ENCODE measurements at regions not wholly inside any gene's neighbourhood (a gene's known extent, or its start where the extent isn't known, plus 50 kb on each side); places are given as distances from the start of the nearest gene placed in this dataset.
"Not testable (repeated sequence)": the region's sequence is repeated elsewhere in the genome, so short reads cannot be mapped to it uniquely, and the experiment has no call there.

DNA sequence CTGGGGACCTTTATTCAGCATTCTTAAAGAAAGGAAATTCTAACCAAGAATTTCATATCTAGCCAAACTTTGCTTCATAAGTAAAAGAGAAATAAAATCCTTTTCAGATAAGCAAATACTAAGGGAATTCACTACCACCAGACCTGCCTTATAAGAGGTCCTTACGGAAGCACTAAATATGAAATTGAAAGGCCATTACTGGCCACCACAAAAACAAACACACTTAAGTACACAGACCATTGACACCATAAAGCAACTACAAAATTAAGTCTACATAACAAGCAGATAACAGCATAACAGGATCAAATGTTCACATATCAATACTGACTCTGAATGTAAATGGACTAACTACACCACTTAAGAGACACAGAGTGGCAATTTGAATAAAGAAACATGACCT, 361.4 kb upstream of the POU5F2 start:
- no peaks in the 10 kb centered on the region for H3K27me3 ChIP-seq (ENCODE audit: low read depth)
- intact Hi-C loops (cut with DNase I) = no loop called here
- TF ChIP-seq, protein P1, sequence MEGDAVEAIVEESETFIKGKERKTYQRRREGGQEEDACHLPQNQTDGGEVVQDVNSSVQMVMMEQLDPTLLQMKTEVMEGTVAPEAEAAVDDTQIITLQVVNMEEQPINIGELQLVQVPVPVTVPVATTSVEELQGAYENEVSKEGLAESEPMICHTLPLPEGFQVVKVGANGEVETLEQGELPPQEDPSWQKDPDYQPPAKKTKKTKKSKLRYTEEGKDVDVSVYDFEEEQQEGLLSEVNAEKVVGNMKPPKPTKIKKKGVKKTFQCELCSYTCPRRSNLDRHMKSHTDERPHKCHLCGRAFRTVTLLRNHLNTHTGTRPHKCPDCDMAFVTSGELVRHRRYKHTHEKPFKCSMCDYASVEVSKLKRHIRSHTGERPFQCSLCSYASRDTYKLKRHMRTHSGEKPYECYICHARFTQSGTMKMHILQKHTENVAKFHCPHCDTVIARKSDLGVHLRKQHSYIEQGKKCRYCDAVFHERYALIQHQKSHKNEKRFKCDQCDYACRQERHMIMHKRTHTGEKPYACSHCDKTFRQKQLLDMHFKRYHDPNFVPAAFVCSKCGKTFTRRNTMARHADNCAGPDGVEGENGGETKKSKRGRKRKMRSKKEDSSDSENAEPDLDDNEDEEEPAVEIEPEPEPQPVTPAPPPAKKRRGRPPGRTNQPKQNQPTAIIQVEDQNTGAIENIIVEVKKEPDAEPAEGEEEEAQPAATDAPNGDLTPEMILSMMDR (IDR thresholded peaks at IDR 0.05) = no peak
- H3K36me3 ChIP-seq = no peaks in the 10 kb centered on the region
- ATAC-seq (peak in 1 of 2 donors; percentile 50), DNase-seq (no peak)
- no peak overlapping the region for H3K4me3 ChIP-seq
- H3K9me3 ChIP-seq = peaks cover 19% of the 10 kb centered on the region
- H3K4me1 ChIP-seq = peaks cover 6% of the 10 kb centered on the region
- H3K27ac ChIP-seq = no peak overlapping the region

DNA sequence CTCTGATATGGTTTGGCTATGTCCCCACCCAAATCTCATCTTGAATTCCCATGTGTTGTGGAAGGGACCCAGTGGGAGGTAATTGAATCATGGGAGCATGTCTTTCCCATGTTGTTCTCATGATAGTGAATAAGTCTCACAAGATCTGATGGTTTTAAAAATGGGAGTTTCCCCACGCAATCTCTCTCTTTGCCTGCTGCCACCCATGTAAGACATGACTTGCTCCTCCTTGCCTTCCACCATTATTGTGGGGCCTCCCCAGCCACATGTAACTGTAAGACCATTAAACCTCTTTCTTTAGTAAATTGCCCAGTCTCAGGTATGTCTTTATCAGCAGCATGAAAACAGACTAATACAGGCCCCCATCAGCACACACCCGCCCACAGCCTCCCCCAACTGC, 356.0 kb upstream of the POU5F2 start:
- DNase-seq; intact Hi-C loops (cut with DNase I); ATAC-seq; H3K36me3 ChIP-seq; H3K27me3 ChIP-seq (ENCODE audit: low read depth); H3K27ac ChIP-seq; H3K4me1 ChIP-seq; H3K9me3 ChIP-seq; H3K4me3 ChIP-seq: not testable (repeated sequence)

DNA sequence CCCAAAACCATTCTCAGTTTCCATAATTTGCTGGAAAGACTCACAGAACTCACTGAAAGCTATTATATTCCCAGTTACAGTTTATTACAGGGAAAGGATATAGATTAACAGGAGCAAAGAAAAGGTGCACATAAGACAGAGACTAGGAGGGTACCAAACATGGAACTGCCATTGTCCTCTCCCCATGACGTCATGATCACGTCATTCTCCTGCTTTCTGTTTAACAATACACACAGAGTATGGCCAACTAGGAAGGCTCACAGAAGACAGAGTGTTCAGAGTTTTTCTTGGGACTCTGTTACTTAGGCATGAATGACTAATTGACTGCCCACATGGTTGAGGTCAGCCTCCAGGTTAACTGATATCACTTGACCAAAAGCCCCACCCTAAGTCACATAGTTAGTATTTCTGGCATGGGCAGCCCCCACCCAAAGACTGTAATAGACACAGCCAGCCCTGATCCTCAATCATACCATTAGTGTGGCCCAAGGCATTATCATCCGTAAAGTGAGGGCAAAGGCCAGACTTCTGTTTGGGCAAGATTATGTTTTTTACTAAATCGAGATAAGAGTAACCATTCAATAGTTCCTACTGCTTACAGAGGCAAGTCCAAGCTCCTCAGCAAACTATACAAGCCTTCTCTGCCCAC, 353.5 kb upstream of the POU5F2 start:
- intact Hi-C loops (cut with DNase I) = no loop called here
- no peaks in the 10 kb centered on the region for H3K36me3 ChIP-seq

DNA sequence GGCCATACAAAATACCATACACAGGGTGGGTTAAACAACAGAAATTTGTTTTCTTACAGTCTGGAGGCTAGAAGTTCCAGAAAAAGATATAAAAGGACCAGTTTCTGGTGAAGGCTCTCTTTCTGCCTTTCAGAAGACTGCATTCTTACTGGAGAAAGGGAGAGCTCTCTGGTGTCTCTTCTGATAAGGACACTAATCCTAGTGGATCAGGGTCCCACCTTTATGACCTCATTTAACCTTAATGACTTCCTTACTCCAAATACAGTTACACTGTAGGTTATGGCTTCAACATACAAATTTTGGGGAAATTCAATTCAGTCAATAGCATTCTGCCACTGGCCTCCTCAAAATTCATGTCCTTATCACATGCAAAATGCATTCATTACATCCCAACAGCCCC, 351.9 kb upstream of the POU5F2 start:
- H3K27me3 ChIP-seq (ENCODE audit: low read depth) = no peaks in the 10 kb centered on the region
- no peaks in the 10 kb centered on the region for H3K4me1 ChIP-seq
- ATAC-seq (no peak), DNase-seq (no peak)
- H3K27ac ChIP-seq = no peak overlapping the region
- no peak overlapping the region for H3K4me3 ChIP-seq
- intact Hi-C loops (cut with DNase I) = no loop called here
- H3K36me3 ChIP-seq = no peaks in the 10 kb centered on the region
- TF ChIP-seq, protein P1 (IDR thresholded peaks at IDR 0.05) = no peak
- no peaks in the 10 kb centered on the region for H3K9me3 ChIP-seq

More for the DNA sequence above, 353.5 kb upstream of the POU5F2 start:
- H3K27me3 ChIP-seq (ENCODE audit: low read depth) = no peaks in the 10 kb centered on the region
- H3K4me3 ChIP-seq = no peak overlapping the region
- H3K4me1 ChIP-seq = no peaks in the 10 kb centered on the region
- no peak for DNase-seq
- ATAC-seq = no peak
- no peak overlapping the region for H3K27ac ChIP-seq
- H3K9me3 ChIP-seq = no peaks in the 10 kb centered on the region
- TF ChIP-seq, protein P1 (IDR thresholded peaks at IDR 0.05) = no peak

DNA sequence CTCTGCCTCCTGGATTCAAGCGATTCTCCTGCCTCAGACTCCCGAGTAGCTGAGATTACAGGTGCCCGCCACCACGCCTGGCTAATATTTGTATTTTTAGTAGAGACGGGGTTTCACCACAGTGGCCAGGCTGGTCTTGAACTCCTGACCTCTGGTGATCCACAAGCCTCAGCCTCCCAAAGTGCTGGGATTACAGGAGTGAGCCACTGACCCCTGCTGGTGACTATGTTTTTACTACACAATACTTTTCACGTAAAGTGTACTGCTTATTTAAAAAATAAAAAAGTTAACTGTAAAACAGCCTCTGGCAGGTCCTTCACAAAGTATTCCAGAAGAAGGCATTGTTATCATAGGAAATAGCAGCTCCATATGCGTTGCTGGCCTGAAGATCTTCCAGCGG, 345.2 kb upstream of the POU5F2 start:
- H3K4me3 ChIP-seq; H3K36me3 ChIP-seq; H3K27me3 ChIP-seq (ENCODE audit: low read depth); ATAC-seq; H3K27ac ChIP-seq; H3K4me1 ChIP-seq; H3K9me3 ChIP-seq; DNase-seq; intact Hi-C loops (cut with DNase I): not testable (repeated sequence)

DNA sequence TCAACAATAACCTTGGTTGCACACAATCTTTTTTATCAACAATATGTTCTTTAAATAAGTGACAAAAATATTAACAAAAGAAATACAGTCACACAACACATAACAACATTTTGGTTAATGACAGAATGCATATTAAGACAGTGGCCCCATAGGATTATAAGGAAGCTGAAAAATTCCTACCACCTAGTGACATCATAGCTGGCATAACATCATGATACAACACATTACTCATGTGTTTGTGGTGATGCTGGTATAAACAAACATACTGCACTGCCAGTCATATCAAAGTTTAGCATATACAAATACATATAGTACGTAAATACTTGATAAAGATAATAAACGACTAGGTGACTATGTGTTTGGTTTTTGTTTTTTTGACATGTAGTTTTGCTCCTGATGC, 344.8 kb upstream of the POU5F2 start:
- H3K4me3 ChIP-seq = no peak overlapping the region
- no peaks in the 10 kb centered on the region for H3K4me1 ChIP-seq
- no peaks in the 10 kb centered on the region for H3K36me3 ChIP-seq
- intact Hi-C loops (cut with DNase I) = no loop called here
- no peaks in the 10 kb centered on the region for H3K27me3 ChIP-seq (ENCODE audit: low read depth)
- ATAC-seq (no peak), DNase-seq (no peak)
- TF ChIP-seq, protein P1 (IDR thresholded peaks at IDR 0.05) = no peak
- no peak overlapping the region for H3K27ac ChIP-seq
- H3K9me3 ChIP-seq = no peaks in the 10 kb centered on the region
